OCI-LY1 (cell line): ENCODE measurements at regions not wholly inside any gene's neighbourhood (a gene's known extent, or its start where the extent isn't known, plus 50 kb on each side); places are given as distances from the start of the nearest gene placed in this dataset.

Experiments used
- EZH2 ChIP-seq: fragments of 200-600 bp; sonication (generic), shearing (Covaris generic); IDR thresholded peaks from 2 replicates; pipeline ENCODE4 v1.8.0; 2017; ENCODE audit warnings: borderline replicate concordance, mixed run types, mild to moderate bottlenecking, antibody characterized with exemption, low read length, moderate library complexity, mixed read lengths
- TF ChIP-seq, protein P1 (sequence below): fragments of 200-600 bp; sonication (generic), shearing (Covaris generic); IDR thresholded peaks from 2 replicates; pipeline ENCODE4 v1.5.1; 2017; ENCODE audit warnings: mild to moderate bottlenecking, antibody characterized with exemption, low read length, moderate library complexity, mixed read lengths

DNA sequence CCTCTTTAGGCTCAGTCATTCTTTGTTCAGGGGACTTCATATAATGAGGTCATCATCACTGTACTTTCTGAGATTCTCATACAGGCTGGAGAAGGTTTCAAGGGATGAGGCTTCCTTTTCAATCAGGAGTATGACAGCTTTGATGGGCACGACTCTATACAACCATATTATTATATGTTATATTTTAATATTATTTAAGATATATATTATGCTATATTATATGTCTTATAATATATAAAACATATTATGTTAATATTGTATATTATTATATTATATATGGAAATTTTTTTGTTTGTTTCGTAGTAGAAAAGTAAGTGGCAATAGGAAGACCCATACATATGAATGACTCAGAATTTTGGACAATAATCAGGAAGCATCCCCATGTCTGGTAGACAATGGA, 78.0 kb upstream of the GATA6 start:
- TF ChIP-seq, protein P1, sequence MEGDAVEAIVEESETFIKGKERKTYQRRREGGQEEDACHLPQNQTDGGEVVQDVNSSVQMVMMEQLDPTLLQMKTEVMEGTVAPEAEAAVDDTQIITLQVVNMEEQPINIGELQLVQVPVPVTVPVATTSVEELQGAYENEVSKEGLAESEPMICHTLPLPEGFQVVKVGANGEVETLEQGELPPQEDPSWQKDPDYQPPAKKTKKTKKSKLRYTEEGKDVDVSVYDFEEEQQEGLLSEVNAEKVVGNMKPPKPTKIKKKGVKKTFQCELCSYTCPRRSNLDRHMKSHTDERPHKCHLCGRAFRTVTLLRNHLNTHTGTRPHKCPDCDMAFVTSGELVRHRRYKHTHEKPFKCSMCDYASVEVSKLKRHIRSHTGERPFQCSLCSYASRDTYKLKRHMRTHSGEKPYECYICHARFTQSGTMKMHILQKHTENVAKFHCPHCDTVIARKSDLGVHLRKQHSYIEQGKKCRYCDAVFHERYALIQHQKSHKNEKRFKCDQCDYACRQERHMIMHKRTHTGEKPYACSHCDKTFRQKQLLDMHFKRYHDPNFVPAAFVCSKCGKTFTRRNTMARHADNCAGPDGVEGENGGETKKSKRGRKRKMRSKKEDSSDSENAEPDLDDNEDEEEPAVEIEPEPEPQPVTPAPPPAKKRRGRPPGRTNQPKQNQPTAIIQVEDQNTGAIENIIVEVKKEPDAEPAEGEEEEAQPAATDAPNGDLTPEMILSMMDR: no peak
- no peak for TF ChIP-seq EZH2
